ENCODE measurements at regions not wholly inside any gene's neighbourhood (a gene's known extent, or its start where the extent isn't known, plus 50 kb on each side); places are given as distances from the start of the nearest gene placed in this dataset.

DNA sequence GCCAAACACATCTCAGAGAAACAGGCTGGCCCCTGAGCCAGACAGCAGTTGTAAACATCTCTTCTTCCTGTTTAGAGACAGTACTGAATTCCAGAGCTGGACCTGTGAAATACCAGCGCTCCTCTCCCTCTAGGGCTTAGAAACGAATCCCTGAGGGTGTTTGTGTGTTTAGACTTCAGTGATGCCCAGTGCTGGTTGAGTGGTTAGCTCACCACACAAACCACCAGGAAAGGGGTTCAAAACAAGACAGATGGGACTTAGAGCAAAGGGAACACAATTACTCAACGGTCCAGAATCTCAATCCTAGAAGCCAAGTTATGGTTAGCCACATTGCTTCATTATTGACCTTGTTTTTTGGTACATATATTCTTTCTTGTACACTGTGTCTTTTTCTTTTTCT, 108.7 kb upstream of the TMEM170B start (continued):
- TF ChIP-seq SYNCRIP (IDR thresholded peaks at IDR 0.05; ENCODE audit: insufficient read depth, low read depth, low read length) (no peak), ZNF704 (CRISPR knock-in tag; IDR thresholded peaks at IDR 0.05; ENCODE audit: borderline replicate concordance) (no peak), POLR2AphosphoS5 (IDR thresholded peaks at IDR 0.05; ENCODE audit: low read depth, low read length) (no peak), SKI (IDR thresholded peaks at IDR 0.05; ENCODE audit: partially characterized antibody) (no peak), RFX1 (IDR thresholded peaks at IDR 0.05) (no peak), ZNF432 (CRISPR knock-in tag; IDR thresholded peaks at IDR 0.05; ENCODE audit: borderline replicate concordance) (no peak), MYPOP (CRISPR knock-in tag; IDR thresholded peaks at IDR 0.05) (no peak), KAT8 (CRISPR knock-in tag; IDR thresholded peaks at IDR 0.05) (0 out of 2 replicates have a peak, but pooled peaks have one; percentile 42), FOXA3 (CRISPR knock-in tag; IDR thresholded peaks at IDR 0.05) (peak; percentile 87), ZNF556 (CRISPR knock-in tag; IDR thresholded peaks at IDR 0.05; ENCODE audit: borderline replicate concordance) (no peak; the same call in 1 of the 2 replicates), ZNF354B (CRISPR knock-in tag; IDR thresholded peaks at IDR 0.05) (no peak), CEBPG (CRISPR knock-in tag; IDR thresholded peaks at IDR 0.05) (no peak), ZNF644 (CRISPR knock-in tag; IDR thresholded peaks at IDR 0.05; ENCODE audit: low read depth) (peak; percentile 11; the same call in 1 of the 2 replicates), ZSCAN20 (CRISPR knock-in tag; IDR thresholded peaks at IDR 0.05; ENCODE audit: borderline replicate concordance) (no peak), ATF3 (CRISPR knock-in tag; IDR thresholded peaks at IDR 0.05) (no peak), ZBTB10 (CRISPR knock-in tag; IDR thresholded peaks at IDR 0.05; ENCODE audit: borderline replicate concordance) (no peak), ZBTB44 (CRISPR knock-in tag; IDR thresholded peaks at IDR 0.05) (no peak), PAWR (CRISPR knock-in tag; IDR thresholded peaks at IDR 0.05; ENCODE audit: borderline replicate concordance) (no peak), U2AF1 (optimal IDR thresholded peaks at IDR 0.05; ENCODE audit: low read depth, low read length) (no peak), MEIS1 (CRISPR knock-in tag; IDR thresholded peaks at IDR 0.05; ENCODE audit: borderline replicate concordance) (0 out of 2 replicates have a peak, but pooled peaks have one; percentile 7)
- TF ChIP-seq, protein P1, sequence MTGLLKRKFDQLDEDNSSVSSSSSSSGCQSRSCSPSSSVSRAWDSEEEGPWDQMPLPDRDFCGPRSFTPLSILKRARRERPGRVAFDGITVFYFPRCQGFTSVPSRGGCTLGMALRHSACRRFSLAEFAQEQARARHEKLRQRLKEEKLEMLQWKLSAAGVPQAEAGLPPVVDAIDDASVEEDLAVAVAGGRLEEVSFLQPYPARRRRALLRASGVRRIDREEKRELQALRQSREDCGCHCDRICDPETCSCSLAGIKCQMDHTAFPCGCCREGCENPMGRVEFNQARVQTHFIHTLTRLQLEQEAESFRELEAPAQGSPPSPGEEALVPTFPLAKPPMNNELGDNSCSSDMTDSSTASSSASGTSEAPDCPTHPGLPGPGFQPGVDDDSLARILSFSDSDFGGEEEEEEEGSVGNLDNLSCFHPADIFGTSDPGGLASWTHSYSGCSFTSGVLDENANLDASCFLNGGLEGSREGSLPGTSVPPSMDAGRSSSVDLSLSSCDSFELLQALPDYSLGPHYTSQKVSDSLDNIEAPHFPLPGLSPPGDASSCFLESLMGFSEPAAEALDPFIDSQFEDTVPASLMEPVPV (CRISPR knock-in tag; IDR thresholded peaks at IDR 0.05), result 0 out of 2 replicates have a peak, but pooled peaks have one; percentile 29
- TF ChIP-seq, protein P2, sequence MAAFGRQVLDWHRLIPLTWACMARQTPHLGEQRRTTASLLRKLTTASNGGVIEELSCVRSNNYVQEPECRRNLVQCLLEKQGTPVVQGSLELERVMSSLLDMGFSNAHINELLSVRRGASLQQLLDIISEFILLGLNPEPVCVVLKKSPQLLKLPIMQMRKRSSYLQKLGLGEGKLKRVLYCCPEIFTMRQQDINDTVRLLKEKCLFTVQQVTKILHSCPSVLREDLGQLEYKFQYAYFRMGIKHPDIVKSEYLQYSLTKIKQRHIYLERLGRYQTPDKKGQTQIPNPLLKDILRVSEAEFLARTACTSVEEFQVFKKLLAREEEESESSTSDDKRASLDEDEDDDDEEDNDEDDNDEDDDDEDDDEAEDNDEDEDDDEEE (CRISPR knock-in tag; IDR thresholded peaks at IDR 0.05), result no peak

All from HepG2 (cell line).